B cell (primary cell): ENCODE measurements at regions not wholly inside any gene's neighbourhood (a gene's known extent, or its start where the extent isn't known, plus 50 kb on each side); places are given as distances from the start of the nearest gene placed in this dataset.

Experiments used
- ATAC-seq: fragments of 200-7000 bp; cut with Tn5 transposase; one replicate; pipeline ENCODE4 v1.10.0; 2021; ENCODE audit warnings: low read depth, mild to moderate bottlenecking, moderate number of reproducible peaks, moderate library complexity
- CTCF ChIA-PET: fragments of 350-600 bp; sonication (Branson Sonifier 250); formaldehyde crosslinking; loops from one replicate; lab custom pipeline; 2021; ENCODE audit warnings: antibody characterized with exemption, inconsistent platforms; lab: Charles Lee
- POLR2A ChIA-PET: fragments of 350-600 bp; sonication (Branson Sonifier 250); formaldehyde crosslinking; loops from one replicate; lab custom pipeline; 2021; ENCODE audit warnings: antibody characterized with exemption; lab: Charles Lee
- DNase-seq: peaks from one replicate; pipeline ENCODE4 v3.0.0; 2013
- H2AFZ ChIP-seq: 2 replicates; pipeline ENCODE4 v1.6.1; 2012; ENCODE audit warnings: mild to moderate bottlenecking, low read depth, low read length; ENCODE audit not compliant: insufficient read depth, poor library complexity, severe bottlenecking
- H3K27ac ChIP-seq, 2 donors: 1 replicate in 1 of 2; 2 replicates in 1 of 2; pipeline ENCODE4 v1.5.1; 2012 to 2013; ENCODE audit warnings: low read length in 2 of 2, mild to moderate bottlenecking in 2 of 2, moderate library complexity in 1 of 2
- H3K27me3 ChIP-seq, 4 experiments: fragments of 200-600 bp in 1 of 4; sonication (generic) in 1 of 4; replicated peaks in 1 of 4; 1 replicate in 2 of 4; 2 replicates in 2 of 4; pipeline versions ENCODE4 v1.6.1 to v1.7.0; 2013 to 2016; ENCODE audit warnings: low read length in 3 of 4, mild to moderate bottlenecking in 2 of 4, mixed read lengths in 1 of 4, moderate library complexity in 1 of 4; ENCODE audit not compliant: insufficient read depth in 4 of 4, control insufficient read depth in 3 of 4; ENCODE audit errors: control extremely low read depth in 1 of 4
- H3K36me3 ChIP-seq, 2 experiments: replicated peaks in 1 of 2; 1 replicate in 1 of 2; 2 replicates in 1 of 2; pipeline versions ENCODE4 v1.6.1 to v1.7.1; 2013; ENCODE audit warnings: low read length in 1 of 2; ENCODE audit not compliant: insufficient read depth in 2 of 2, control insufficient read depth in 1 of 2; ENCODE audit errors: control extremely low read depth in 1 of 2, extremely low read depth in 1 of 2
- H3K4me1 ChIP-seq, 2 donors: fragments of 200-600 bp in 1 of 2; sonication (generic) in 1 of 2; 1 replicate in 1 of 2; 2 replicates in 1 of 2; pipeline versions ENCODE4 v1.5.1 to v1.6.1; 2013 to 2017; ENCODE audit warnings: low read length in 2 of 2; ENCODE audit not compliant: control insufficient read depth in 2 of 2, insufficient read depth in 2 of 2
- H3K4me2 ChIP-seq: replicated peaks from 2 replicates; pipeline ENCODE3; 2012; ENCODE audit warnings: mild to moderate bottlenecking, low read depth, low read length; ENCODE audit not compliant: poor library complexity, severe bottlenecking
- H3K4me3 ChIP-seq, 5 experiments: fragments of 200-600 bp in 1 of 5; sonication (generic) in 1 of 5; 1 replicate in 3 of 5; 2 replicates in 2 of 5; pipeline versions ENCODE4 v1.5.1 to v1.7.0; 2011 to 2016; ENCODE audit warnings: low read length in 4 of 5, mild to moderate bottlenecking in 4 of 5, low read depth in 2 of 5, control low read depth in 1 of 5, moderate library complexity in 1 of 5; ENCODE audit not compliant: insufficient read depth in 1 of 5; ENCODE audit errors: control extremely low read depth in 1 of 5, extremely low read depth in 1 of 5
- H3K79me2 ChIP-seq: fragments of 200-600 bp; sonication (generic); one replicate; pipeline ENCODE4 v1.6.0; 2016; ENCODE audit warnings: low read length; ENCODE audit not compliant: control insufficient read depth, insufficient read depth
- H3K9ac ChIP-seq: fragments of 200-600 bp; sonication (generic); 2 replicates; pipeline ENCODE4 v1.6.1; 2017; ENCODE audit warnings: mild to moderate bottlenecking, low read length, moderate library complexity
- H3K9me3 ChIP-seq, 3 donors: one replicate each; pipeline versions ENCODE4 v1.6.1 to v1.7.1; 2013; ENCODE audit warnings: low read length in 2 of 3; ENCODE audit not compliant: control insufficient read depth in 2 of 3, insufficient read depth in 1 of 3; ENCODE audit errors: control extremely low read depth in 1 of 3
- H4K20me1 ChIP-seq: 2 replicates; pipeline ENCODE4 v1.6.0; 2012; ENCODE audit warnings: mild to moderate bottlenecking, low read length; ENCODE audit not compliant: insufficient read depth, control insufficient read depth, poor library complexity, severe bottlenecking
- H3K27ac Mint-ChIP-seq: one replicate; pipeline ENCODE4 v1.8.0; 2021; ENCODE audit warnings: mixed read lengths
- H3K27me3 Mint-ChIP-seq: one replicate; pipeline ENCODE4 v1.8.0; 2021; ENCODE audit warnings: mixed read lengths
- H3K4me1 Mint-ChIP-seq: one replicate; pipeline ENCODE4 v1.8.0; 2021; ENCODE audit warnings: mixed read lengths
- H3K4me3 Mint-ChIP-seq: one replicate; pipeline ENCODE4 v1.8.0; 2021; ENCODE audit warnings: mixed read lengths
- H3K9me3 Mint-ChIP-seq: one replicate; pipeline ENCODE4 v1.8.0; 2022; ENCODE audit warnings: mixed read lengths; ENCODE audit not compliant: insufficient read depth
- EZH2 ChIP-seq: IDR thresholded peaks from 2 replicates; pipeline ENCODE4 v1.6.1; 2012; ENCODE audit warnings: borderline replicate concordance, low read depth, mild to moderate bottlenecking, moderate library complexity, low read length; ENCODE audit not compliant: insufficient read depth, poor library complexity, severe bottlenecking
- WGBS: methylation state at CpG from one replicate; pipeline ENCODE4 v1.1.5; 2013; ENCODE audit warnings: missing lambda C conversion rate; ENCODE audit not compliant: insufficient coverage; 5-methylcytosine and 5-hydroxymethylcytosine counted together
- intact Hi-C: fragments of 100-400 bp; cut with micrococcal nuclease; formaldehyde crosslinking; loops from one replicate; pipeline ENCODE4 v1.10.0; 2022
- TF ChIP-seq, protein P1 (sequence below): fragments of 200-600 bp; IDR thresholded peaks from one replicate; pipeline ENCODE4 v1.8.0; 2022; ENCODE audit warnings: antibody characterized with exemption, mild to moderate bottlenecking

DNA sequence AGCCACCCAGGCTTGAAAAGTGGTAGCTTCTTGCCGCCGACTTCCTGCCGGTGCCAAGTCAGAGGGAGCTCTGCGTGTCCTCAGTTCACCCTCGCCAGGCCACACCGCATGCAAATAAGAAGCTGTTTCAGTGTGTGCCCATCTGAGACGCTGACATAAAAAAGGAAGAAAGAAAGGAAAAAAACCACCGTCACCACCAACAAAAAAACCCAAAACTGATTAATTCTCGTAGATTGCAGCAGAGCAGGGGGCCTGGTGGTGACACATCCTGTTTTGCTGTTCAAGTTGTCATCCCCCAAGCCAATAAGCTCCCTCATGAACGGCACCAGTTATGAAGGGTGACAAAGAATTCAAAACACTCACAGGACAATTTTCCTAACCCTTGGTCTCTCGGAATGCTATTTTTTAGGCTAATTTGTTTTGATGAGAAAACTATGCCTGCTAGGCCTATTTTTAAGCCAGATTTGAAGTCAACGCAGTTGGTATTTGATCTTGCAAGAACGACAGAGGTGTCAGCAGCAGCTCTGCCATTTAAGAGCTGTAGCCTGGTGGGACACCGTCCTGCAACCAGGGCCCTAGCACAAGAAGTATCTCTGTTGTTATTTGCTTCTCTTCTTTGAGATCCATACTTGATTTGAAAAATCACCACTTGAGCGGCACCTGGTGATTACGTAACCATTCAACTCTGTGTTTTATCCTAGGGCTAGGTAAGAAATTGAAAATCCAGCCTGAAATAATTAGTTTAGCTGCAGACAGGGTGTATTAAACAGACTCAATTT, 145.6 kb downstream of the PFKFB3 start:
- Histone ChIP-seq H3K27ac (peak overlapping the region; percentile 80 to 81), H3K9ac (peak overlapping the region; percentile 47), H3K9me3 (peaks cover 0 to 6% (median 6%) of the 10 kb centered on the region in 3 donors), H3K79me2 (no peaks in the 10 kb centered on the region), H4K20me1 (no peaks in the 10 kb centered on the region), H3K4me1 (peaks cover 42 to 49% of the 10 kb centered on the region in 2 donors), H3K4me3 (peak overlapping the region; percentile 1 to 49 (median 9)), H3K36me3 (no peaks in the 10 kb centered on the region), H3K4me2 (peak overlapping the region; percentile 74), H2AFZ (no peak overlapping the region), H3K27me3 (peaks cover 0 to 11% (median 0%) of the 10 kb centered on the region in 4 experiments)
- ATAC-seq, result peak; percentile 90
- DNase-seq, result peak; percentile 95
- whole genome bisulfite sequencing, result 3% methylated on average over 10 of the region's 16 CpGs
- Mint-ChIP-seq H3K4me3 (peak overlapping the region; percentile 75), H3K9me3 (peaks cover 3% of the 10 kb centered on the region), H3K27ac (peak overlapping the region; percentile 96), H3K27me3 (peaks cover 3% of the 10 kb centered on the region), H3K4me1 (peaks cover 52% of the 10 kb centered on the region)
- POLR2A ChIA-PET, result interaction anchor here (0.7 to 4.3 kb wide), 15 partner anchors 19 to 534 kb away, joined by 3 to 33 read pairs (median 5); partner anchors contain the start of gene PFKFB3
- CTCF ChIA-PET, result interaction anchor here (0.5 to 9.7 kb wide), 25 partner anchors 10 to 297 kb away, joined by 3 to 158 read pairs (median 4); partner anchors contain the start of gene PFKFB3
- TF ChIP-seq, protein P1, sequence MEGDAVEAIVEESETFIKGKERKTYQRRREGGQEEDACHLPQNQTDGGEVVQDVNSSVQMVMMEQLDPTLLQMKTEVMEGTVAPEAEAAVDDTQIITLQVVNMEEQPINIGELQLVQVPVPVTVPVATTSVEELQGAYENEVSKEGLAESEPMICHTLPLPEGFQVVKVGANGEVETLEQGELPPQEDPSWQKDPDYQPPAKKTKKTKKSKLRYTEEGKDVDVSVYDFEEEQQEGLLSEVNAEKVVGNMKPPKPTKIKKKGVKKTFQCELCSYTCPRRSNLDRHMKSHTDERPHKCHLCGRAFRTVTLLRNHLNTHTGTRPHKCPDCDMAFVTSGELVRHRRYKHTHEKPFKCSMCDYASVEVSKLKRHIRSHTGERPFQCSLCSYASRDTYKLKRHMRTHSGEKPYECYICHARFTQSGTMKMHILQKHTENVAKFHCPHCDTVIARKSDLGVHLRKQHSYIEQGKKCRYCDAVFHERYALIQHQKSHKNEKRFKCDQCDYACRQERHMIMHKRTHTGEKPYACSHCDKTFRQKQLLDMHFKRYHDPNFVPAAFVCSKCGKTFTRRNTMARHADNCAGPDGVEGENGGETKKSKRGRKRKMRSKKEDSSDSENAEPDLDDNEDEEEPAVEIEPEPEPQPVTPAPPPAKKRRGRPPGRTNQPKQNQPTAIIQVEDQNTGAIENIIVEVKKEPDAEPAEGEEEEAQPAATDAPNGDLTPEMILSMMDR, result no peak
- no peak for TF ChIP-seq EZH2
- intact Hi-C loops, result loop anchor here (1.0 kb wide), 8 partner anchors 28 to 508 kb away; no protein-coding TSS in a partner anchor
